H9 (cell line): ENCODE measurements at regions not wholly inside any gene's neighbourhood (a gene's known extent, or its start where the extent isn't known, plus 50 kb on each side); places are given as distances from the start of the nearest gene placed in this dataset.

ENCODE experiments used
- DNase-seq: peaks from one replicate; pipeline ENCODE4 v3.0.0-alpha.2; 2017
- H2AFZ ChIP-seq: one replicate; pipeline ENCODE4 v1.6.1; 2013; ENCODE audit warnings: mild to moderate bottlenecking, low read length, control low read depth, moderate library complexity
- H2AK5ac ChIP-seq: 2 replicates; pipeline ENCODE4 v1.6.1; 2013; ENCODE audit warnings: low read length, control low read depth, mixed read lengths; ENCODE audit not compliant: insufficient read length
- H2BK120ac ChIP-seq: one replicate; pipeline ENCODE4 v1.6.1; 2013; ENCODE audit warnings: low read depth, mild to moderate bottlenecking, low read length, control low read depth, inconsistent platforms; ENCODE audit not compliant: poor library complexity, severe bottlenecking
- H2BK12ac ChIP-seq: 2 replicates; pipeline ENCODE4 v1.6.1; 2013; ENCODE audit warnings: low read length, control low read depth, mixed read lengths, low read depth; ENCODE audit not compliant: insufficient read length
- H2BK15ac ChIP-seq: 2 replicates; pipeline ENCODE4 v1.6.1; 2013; ENCODE audit warnings: low read depth, low read length, control low read depth
- H2BK20ac ChIP-seq: one replicate; pipeline ENCODE4 v1.6.1; 2013; ENCODE audit warnings: low read depth, mild to moderate bottlenecking, low read length, control low read depth, inconsistent platforms; ENCODE audit not compliant: poor library complexity, severe bottlenecking
- H2BK5ac ChIP-seq: 2 replicates; pipeline ENCODE4 v1.6.1; 2013; ENCODE audit warnings: low read length, control low read depth, mixed read lengths; ENCODE audit not compliant: insufficient read length
- H3K14ac ChIP-seq: 2 replicates; pipeline ENCODE4 v1.6.1; 2013; ENCODE audit warnings: low read length, control low read depth; ENCODE audit not compliant: insufficient read depth
- H3K18ac ChIP-seq: 2 replicates; pipeline ENCODE4 v1.6.1; 2013; ENCODE audit warnings: low read depth, mild to moderate bottlenecking, mixed read lengths, low read length, control low read depth; ENCODE audit not compliant: insufficient read length
- H3K23ac ChIP-seq: 2 replicates; pipeline ENCODE4 v1.6.1; 2013; ENCODE audit warnings: low read length, control low read depth, mixed read lengths, low read depth; ENCODE audit not compliant: insufficient read length
- H3K23me2 ChIP-seq: 2 replicates; pipeline ENCODE4 v1.6.1; 2013; ENCODE audit warnings: low read depth, mild to moderate bottlenecking, mixed read lengths, low read length, control low read depth; ENCODE audit not compliant: insufficient read length, poor library complexity, severe bottlenecking
- H3K27ac ChIP-seq: 2 replicates; pipeline ENCODE4 v1.5.1; 2013; ENCODE audit warnings: low read length, control low read depth, mixed read lengths, low read depth; ENCODE audit not compliant: insufficient read length
- H3K27me3 ChIP-seq: 2 replicates; pipeline ENCODE4 v1.6.1; 2013; ENCODE audit warnings: low read length, control low read depth, inconsistent platforms; ENCODE audit not compliant: insufficient read depth
- H3K4ac ChIP-seq: 2 replicates; pipeline ENCODE4 v1.6.1; 2013; ENCODE audit warnings: low read depth, mild to moderate bottlenecking, control low read depth, inconsistent platforms, low read length, moderate library complexity
- H3K4me1 ChIP-seq: 2 replicates; pipeline ENCODE4 v1.6.1; 2013; ENCODE audit warnings: low read length, control low read depth, inconsistent platforms; ENCODE audit not compliant: insufficient read depth
- H3K4me2 ChIP-seq: 2 replicates; pipeline ENCODE4 v1.6.1; 2013; ENCODE audit warnings: low read length, control low read depth, mixed read lengths; ENCODE audit not compliant: insufficient read length, insufficient read depth
- H3K56ac ChIP-seq: 2 replicates; pipeline ENCODE4 v1.6.1; 2013; ENCODE audit warnings: low read depth, mild to moderate bottlenecking, mixed read lengths, low read length, control low read depth; ENCODE audit not compliant: insufficient read length
- H3K79me1 ChIP-seq: 2 replicates; pipeline ENCODE4 v1.6.1; 2013; ENCODE audit warnings: low read depth, mild to moderate bottlenecking, moderate library complexity, low read length, control low read depth, inconsistent platforms; ENCODE audit not compliant: insufficient read depth, poor library complexity, severe bottlenecking
- H3K79me2 ChIP-seq: 2 replicates; pipeline ENCODE4 v1.6.1; 2013; ENCODE audit warnings: low read length, control low read depth, inconsistent platforms; ENCODE audit not compliant: insufficient read depth
- H3K9ac ChIP-seq: 2 replicates; pipeline ENCODE4 v1.6.1; 2013; ENCODE audit warnings: low read length, control low read depth, mixed read lengths; ENCODE audit not compliant: insufficient read length; ENCODE audit errors: extremely low read depth
- H3K9me3 ChIP-seq: one replicate; pipeline ENCODE4 v1.6.1; 2013; ENCODE audit warnings: low read depth, low read length, inconsistent platforms; ENCODE audit not compliant: control insufficient read depth
- H3T11ph ChIP-seq: one replicate; pipeline ENCODE4 v1.6.1; 2013; ENCODE audit warnings: mild to moderate bottlenecking, low read length, control low read depth, inconsistent platforms
- H4K20me1 ChIP-seq: one replicate; pipeline ENCODE4 v1.6.1; 2013; ENCODE audit not compliant: control insufficient read depth, insufficient read length, insufficient read depth
- H4K5ac ChIP-seq: 2 replicates; pipeline ENCODE4 v1.6.1; 2013; ENCODE audit warnings: low read depth, mild to moderate bottlenecking, mixed read lengths, low read length, control low read depth; ENCODE audit not compliant: insufficient read length
- H4K8ac ChIP-seq: replicated peaks from 2 replicates; pipeline ENCODE4 v1.6.1; 2013; ENCODE audit warnings: low read length, control low read depth, mixed read lengths, low read depth; ENCODE audit not compliant: insufficient read length
- H4K91ac ChIP-seq: 2 replicates; pipeline ENCODE4 v1.6.1; 2013; ENCODE audit warnings: low read depth, mild to moderate bottlenecking, moderate library complexity, mixed read lengths, low read length, control low read depth; ENCODE audit not compliant: insufficient read length
- H3K27ac Mint-ChIP-seq, 3 experiments: 2 replicates in 2 of 3; 3 replicates in 1 of 3; pipeline ENCODE4 v1.8.0; 2020 to 2021; ENCODE audit warnings: mixed read lengths in 3 of 3, mild to moderate bottlenecking in 1 of 3, moderate library complexity in 1 of 3
- H3K27me3 Mint-ChIP-seq: 2 replicates; pipeline ENCODE4 v1.8.0; 2021; ENCODE audit warnings: low read depth, mild to moderate bottlenecking, moderate library complexity, mixed read lengths
- H3K36me3 Mint-ChIP-seq, 3 experiments: 2 replicates in 2 of 3; 3 replicates in 1 of 3; pipeline ENCODE4 v1.8.0; 2020 to 2021; ENCODE audit warnings: low read depth in 3 of 3, mixed read lengths in 3 of 3; ENCODE audit not compliant: insufficient read depth in 1 of 3
- H3K4me1 Mint-ChIP-seq, 2 experiments: 2 replicates each; pipeline ENCODE4 v1.8.0; 2020; ENCODE audit warnings: mixed read lengths in 2 of 2
- H3K4me3 Mint-ChIP-seq, 2 experiments: 2 replicates in 1 of 2; 3 replicates in 1 of 2; pipeline ENCODE4 v1.8.0; 2020 to 2021; ENCODE audit warnings: mild to moderate bottlenecking in 2 of 2, mixed read lengths in 2 of 2, moderate library complexity in 1 of 2
- H3K9me3 Mint-ChIP-seq, 2 experiments: 2 replicates in 1 of 2; 3 replicates in 1 of 2; pipeline ENCODE4 v1.8.0; 2020; ENCODE audit warnings: mild to moderate bottlenecking in 2 of 2, mixed read lengths in 2 of 2, moderate library complexity in 1 of 2
- WGBS: extraction: QIAGEN DNeasy Blood & Tissue Kit; methylation state at CpG from one replicate; pipeline ENCODE4 v1.1.7; 2013; ENCODE audit warnings: missing lambda C conversion rate, low lambda C conversion rate, mixed read lengths; ENCODE audit not compliant: insufficient read length; ENCODE audit errors: extremely low coverage; 5-methylcytosine and 5-hydroxymethylcytosine counted together
- TF ChIP-seq, protein P1 (sequence below): fragments of 200-600 bp; sonication (generic); conservative IDR thresholded peaks from 3 replicates; pipeline ENCODE4 v1.8.0; 2021; ENCODE audit warnings: antibody characterized with exemption, mild to moderate bottlenecking

DNA sequence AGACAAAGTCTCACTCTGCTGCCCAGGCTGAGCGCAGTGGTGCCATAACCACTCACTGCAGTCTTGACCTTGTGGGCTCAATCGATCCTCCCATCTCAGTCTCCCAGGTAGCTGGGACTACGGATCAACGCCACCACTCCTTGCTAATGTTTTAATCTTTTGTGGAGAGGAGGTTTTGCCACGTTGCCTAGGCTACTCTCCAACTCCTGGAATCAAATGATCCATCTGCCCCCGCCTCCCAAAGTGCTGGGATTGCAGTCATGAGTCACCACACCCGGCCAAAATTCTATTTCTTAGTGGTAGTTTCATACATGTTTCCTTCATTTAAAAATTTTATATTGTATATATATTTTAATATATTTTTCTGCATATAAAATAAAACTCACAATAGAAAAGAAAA, 125.8 kb upstream of the CLNK start:
- peaks cover 0 to 6% (median 0%) of the 10 kb centered on the region in 3 experiments; a peak in 4 of 7 replicates for H3K36me3 Mint-ChIP-seq
- no peaks in the 10 kb centered on the region for H3K27me3 Mint-ChIP-seq
- Histone ChIP-seq H4K5ac (no peak overlapping the region), H3K9me3 (no peaks in the 10 kb centered on the region), H4K20me1 (no peaks in the 10 kb centered on the region), H3K23me2 (no peaks in the 10 kb centered on the region), H3K18ac (no peak overlapping the region), H2AFZ (no peak overlapping the region), H4K8ac (no peak overlapping the region), H3K56ac (no peak overlapping the region), H3K4me2 (no peak overlapping the region), H2BK12ac (no peak overlapping the region), H3K27me3 (no peaks in the 10 kb centered on the region), H3K4ac (no peak overlapping the region), H3T11ph (no peak overlapping the region), H3K4me1 (no peaks in the 10 kb centered on the region), H3K79me2 (no peaks in the 10 kb centered on the region), H3K79me1 (no peaks in the 10 kb centered on the region), H2AK5ac (no peak overlapping the region), H2BK5ac (no peak overlapping the region), H4K91ac (no peak overlapping the region), H3K9ac (no peak overlapping the region), H3K14ac (no peak overlapping the region), H3K23ac (no peak overlapping the region), H2BK15ac (no peak overlapping the region), H3K27ac (no peak overlapping the region), H2BK120ac (no peak overlapping the region), H2BK20ac (no peak overlapping the region)
- no peak for DNase-seq
- peaks cover 5% of the 10 kb centered on the region in 2 experiments for H3K4me1 Mint-ChIP-seq
- no CpG with 5 or more reads among the region's 7 CpGs for WGBS
- no peak overlapping the region; a peak in 1 of 7 replicates for H3K27ac Mint-ChIP-seq
- 0 out of 5 replicates have a peak, but pooled peaks cover 0 to 4% of the 10 kb centered on the region in 2 experiments for H3K9me3 Mint-ChIP-seq
- H3K4me3 Mint-ChIP-seq, result no peak overlapping the region
- TF ChIP-seq, protein P1, sequence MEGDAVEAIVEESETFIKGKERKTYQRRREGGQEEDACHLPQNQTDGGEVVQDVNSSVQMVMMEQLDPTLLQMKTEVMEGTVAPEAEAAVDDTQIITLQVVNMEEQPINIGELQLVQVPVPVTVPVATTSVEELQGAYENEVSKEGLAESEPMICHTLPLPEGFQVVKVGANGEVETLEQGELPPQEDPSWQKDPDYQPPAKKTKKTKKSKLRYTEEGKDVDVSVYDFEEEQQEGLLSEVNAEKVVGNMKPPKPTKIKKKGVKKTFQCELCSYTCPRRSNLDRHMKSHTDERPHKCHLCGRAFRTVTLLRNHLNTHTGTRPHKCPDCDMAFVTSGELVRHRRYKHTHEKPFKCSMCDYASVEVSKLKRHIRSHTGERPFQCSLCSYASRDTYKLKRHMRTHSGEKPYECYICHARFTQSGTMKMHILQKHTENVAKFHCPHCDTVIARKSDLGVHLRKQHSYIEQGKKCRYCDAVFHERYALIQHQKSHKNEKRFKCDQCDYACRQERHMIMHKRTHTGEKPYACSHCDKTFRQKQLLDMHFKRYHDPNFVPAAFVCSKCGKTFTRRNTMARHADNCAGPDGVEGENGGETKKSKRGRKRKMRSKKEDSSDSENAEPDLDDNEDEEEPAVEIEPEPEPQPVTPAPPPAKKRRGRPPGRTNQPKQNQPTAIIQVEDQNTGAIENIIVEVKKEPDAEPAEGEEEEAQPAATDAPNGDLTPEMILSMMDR, result no peak
